Ishikawa (cell line): ENCODE measurements at regions not wholly inside any gene's neighbourhood (a gene's known extent, or its start where the extent isn't known, plus 50 kb on each side); places are given as distances from the start of the nearest gene placed in this dataset.

ENCODE experiments used
- CEBPB ChIP-seq: IDR thresholded peaks from 2 replicates; pipeline ENCODE4 v1.6.1; 2012
- CREB1 ChIP-seq: IDR thresholded peaks from 2 replicates; pipeline ENCODE4 v1.6.1; 2012; ENCODE audit warnings: low read depth
- EGR1 ChIP-seq: IDR thresholded peaks from 2 replicates; pipeline ENCODE4 v1.6.1; 2012
- EP300 ChIP-seq: IDR thresholded peaks from 2 replicates; pipeline ENCODE4 v1.6.1; 2012; ENCODE audit warnings: borderline replicate concordance
- FOXM1 ChIP-seq: IDR thresholded peaks from 2 replicates; pipeline ENCODE4 v1.6.1; 2012; ENCODE audit warnings: low read depth, borderline replicate concordance
- MAX ChIP-seq: IDR thresholded peaks from 2 replicates; pipeline ENCODE4 v1.6.1; 2012
- NFIC ChIP-seq: IDR thresholded peaks from 2 replicates; pipeline ENCODE4 v1.6.1; 2012
- RAD21 ChIP-seq: IDR thresholded peaks from 2 replicates; pipeline ENCODE4 v1.6.1; 2012; ENCODE audit warnings: low read depth
- TAF1 ChIP-seq: IDR thresholded peaks from 2 replicates; pipeline ENCODE4 v1.6.1; 2012; ENCODE audit warnings: low read depth, mild to moderate bottlenecking
- TCF12 ChIP-seq: IDR thresholded peaks from 2 replicates; pipeline ENCODE4 v1.6.1; 2012; ENCODE audit warnings: low read depth
- TEAD4 ChIP-seq: IDR thresholded peaks from 2 replicates; pipeline ENCODE4 v1.6.1; 2012
- YY1 ChIP-seq: IDR thresholded peaks from 2 replicates; pipeline ENCODE4 v1.6.1; 2012; ENCODE audit warnings: low read depth
- ZBTB7A ChIP-seq: IDR thresholded peaks from 2 replicates; pipeline ENCODE4 v1.6.1; 2012; ENCODE audit warnings: low read depth
- TF ChIP-seq, protein P1 (sequence below): IDR thresholded peaks from 2 replicates; pipeline ENCODE4 v1.6.1; 2012; ENCODE audit warnings: low read depth, mild to moderate bottlenecking

- TF ChIP-seq TAF1 (no peak), EP300 (no peak), CEBPB (no peak), CREB1 (no peak), YY1 (no peak), ZBTB7A (no peak), NFIC (no peak), TCF12 (no peak), EGR1 (no peak), MAX (no peak), TEAD4 (no peak), RAD21 (no peak), FOXM1 (no peak)
- TF ChIP-seq, protein P1, sequence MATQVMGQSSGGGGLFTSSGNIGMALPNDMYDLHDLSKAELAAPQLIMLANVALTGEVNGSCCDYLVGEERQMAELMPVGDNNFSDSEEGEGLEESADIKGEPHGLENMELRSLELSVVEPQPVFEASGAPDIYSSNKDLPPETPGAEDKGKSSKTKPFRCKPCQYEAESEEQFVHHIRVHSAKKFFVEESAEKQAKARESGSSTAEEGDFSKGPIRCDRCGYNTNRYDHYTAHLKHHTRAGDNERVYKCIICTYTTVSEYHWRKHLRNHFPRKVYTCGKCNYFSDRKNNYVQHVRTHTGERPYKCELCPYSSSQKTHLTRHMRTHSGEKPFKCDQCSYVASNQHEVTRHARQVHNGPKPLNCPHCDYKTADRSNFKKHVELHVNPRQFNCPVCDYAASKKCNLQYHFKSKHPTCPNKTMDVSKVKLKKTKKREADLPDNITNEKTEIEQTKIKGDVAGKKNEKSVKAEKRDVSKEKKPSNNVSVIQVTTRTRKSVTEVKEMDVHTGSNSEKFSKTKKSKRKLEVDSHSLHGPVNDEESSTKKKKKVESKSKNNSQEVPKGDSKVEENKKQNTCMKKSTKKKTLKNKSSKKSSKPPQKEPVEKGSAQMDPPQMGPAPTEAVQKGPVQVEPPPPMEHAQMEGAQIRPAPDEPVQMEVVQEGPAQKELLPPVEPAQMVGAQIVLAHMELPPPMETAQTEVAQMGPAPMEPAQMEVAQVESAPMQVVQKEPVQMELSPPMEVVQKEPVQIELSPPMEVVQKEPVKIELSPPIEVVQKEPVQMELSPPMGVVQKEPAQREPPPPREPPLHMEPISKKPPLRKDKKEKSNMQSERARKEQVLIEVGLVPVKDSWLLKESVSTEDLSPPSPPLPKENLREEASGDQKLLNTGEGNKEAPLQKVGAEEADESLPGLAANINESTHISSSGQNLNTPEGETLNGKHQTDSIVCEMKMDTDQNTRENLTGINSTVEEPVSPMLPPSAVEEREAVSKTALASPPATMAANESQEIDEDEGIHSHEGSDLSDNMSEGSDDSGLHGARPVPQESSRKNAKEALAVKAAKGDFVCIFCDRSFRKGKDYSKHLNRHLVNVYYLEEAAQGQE = no peak
These were observed 142.8 kb downstream of the PALM2AKAP2 start for GRCh38 chr9:109922617-109923470.
